ENCODE measurements at regions not wholly inside any gene's neighbourhood (a gene's known extent, or its start where the extent isn't known, plus 50 kb on each side); places are given as distances from the start of the nearest gene placed in this dataset.

DNA sequence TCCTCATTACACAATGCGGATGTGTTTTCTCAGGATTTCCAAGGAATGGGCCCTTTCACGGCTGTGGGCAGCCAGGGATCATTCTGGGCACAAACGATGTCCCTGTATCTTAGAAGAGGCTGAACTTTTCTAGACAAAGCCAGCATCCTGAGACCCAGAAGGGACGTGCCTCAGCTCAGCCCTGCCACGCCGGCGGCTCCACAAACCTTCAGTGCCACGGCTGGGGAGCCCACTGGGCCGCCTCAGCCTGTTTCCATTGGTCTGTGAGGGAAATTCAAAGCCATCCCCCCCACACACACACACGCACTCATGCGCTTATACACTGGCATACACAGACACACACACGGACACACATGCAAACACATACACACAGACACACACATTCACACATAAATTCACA is 344.9 kb upstream of the MKI67 start:
- TF ChIP-seq GATA2 (IDR thresholded peaks at IDR 0.05; ENCODE audit: insufficient read depth, insufficient read length, low read depth, low read length), result no peak
- no peak for TF ChIP-seq FOS (IDR thresholded peaks at IDR 0.05; ENCODE audit: borderline replicate concordance, insufficient read depth, low read length)

DNA sequence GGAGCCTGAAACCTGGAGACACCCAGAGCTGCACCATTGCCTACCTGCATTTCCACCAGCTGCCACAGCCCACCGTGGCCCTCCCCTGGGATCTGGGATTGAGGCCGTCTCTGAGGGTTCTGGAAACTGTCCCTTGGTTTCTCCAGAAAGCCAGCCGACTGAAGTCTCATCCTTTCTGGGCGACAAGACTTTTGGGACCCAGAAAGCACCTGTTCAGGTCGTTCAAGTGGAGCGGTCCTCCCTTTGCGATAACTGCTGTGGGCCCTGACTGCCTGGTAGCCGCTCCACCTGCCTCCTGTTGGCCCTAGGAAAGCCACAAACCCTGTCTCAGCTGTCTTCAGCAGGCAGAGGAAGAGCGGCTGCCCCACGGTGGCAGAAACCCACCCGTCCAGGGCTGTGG is 346.0 kb upstream of the MKI67 start:
- Histone ChIP-seq H3K27ac (ENCODE audit: insufficient read depth, low read depth, low read length) (no peak overlapping the region), H3K4me1 (ENCODE audit: control insufficient read depth, extremely low read depth, insufficient read depth, low read length) (no peaks in the 10 kb centered on the region), H3K36me3 (ENCODE audit: control insufficient read depth in 2 of 2, extremely low read depth in 1 of 2, insufficient read depth in 2 of 2, low read length in 2 of 2) (no peaks in the 10 kb centered on the region), H3K9ac (replicated peaks; ENCODE audit: extremely low read depth, insufficient read depth, low read length) (no peak overlapping the region), H3K9me3 (replicated peaks; ENCODE audit: control insufficient read depth, insufficient read depth, low read length) (peaks cover 2% of the 10 kb centered on the region), H3K9me1 (replicated peaks; ENCODE audit: control insufficient read depth, extremely low read depth, insufficient read depth, low read length) (no peaks in the 10 kb centered on the region), H4K20me1 (replicated peaks; ENCODE audit: control insufficient read depth, extremely low read depth, insufficient read depth, low read length) (no peaks in the 10 kb centered on the region), H3K4me3 (replicated peaks in 1 of 3; ENCODE audit: insufficient read depth in 1 of 3, low read depth in 1 of 3, low read length in 3 of 3) (no peak overlapping the region), H3K4me2 (ENCODE audit: insufficient read depth, low read length) (no peak overlapping the region), H2AFZ (ENCODE audit: low read depth, low read length) (no peak overlapping the region), H3K79me2 (ENCODE audit: control insufficient read depth, insufficient read depth, low read length) (no peaks in the 10 kb centered on the region), H3K27me3 (ENCODE audit: control insufficient read depth in 2 of 2, insufficient read depth in 2 of 2, low read length in 2 of 2) (no peaks in the 10 kb centered on the region)
- dilution Hi-C loops (cut with MboI; ENCODE audit: extremely low pct_ligation_motif_present, low sequenced_read_pairs) (no loop called here), intact Hi-C loops (cut with micrococcal nuclease) (no loop called here)
- no peak for DNase-seq (ENCODE audit: low read depth, low spot score)
- no peak for FAIRE-seq
- BruUV-seq (replicated peaks), result no TSS peak
- TF ChIP-seq POLR2AphosphoS5 (IDR thresholded peaks at IDR 0.05; ENCODE audit: insufficient read depth, low read depth, low read length) (no peak), FOS (IDR thresholded peaks at IDR 0.05; ENCODE audit: borderline replicate concordance, insufficient read depth, low read length) (no peak), MYC (IDR thresholded peaks at IDR 0.05; ENCODE audit: low read depth, low read length) (no peak), GATA2 (IDR thresholded peaks at IDR 0.05; ENCODE audit: insufficient read depth, insufficient read length, low read depth, low read length) (no peak), EZH2 (IDR thresholded peaks at IDR 0.05; ENCODE audit: borderline replicate concordance, low read depth, low read length, severe bottlenecking) (no peak), JUN (IDR thresholded peaks at IDR 0.05; ENCODE audit: borderline replicate concordance, insufficient read depth, insufficient read length, low read depth) (no peak), POLR2A (IDR thresholded peaks at IDR 0.05; ENCODE audit: low read depth, low read length) (no peak)
- TF ChIP-seq, protein P1, sequence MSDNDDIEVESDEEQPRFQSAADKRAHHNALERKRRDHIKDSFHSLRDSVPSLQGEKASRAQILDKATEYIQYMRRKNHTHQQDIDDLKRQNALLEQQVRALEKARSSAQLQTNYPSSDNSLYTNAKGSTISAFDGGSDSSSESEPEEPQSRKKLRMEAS (IDR thresholded peaks at IDR 0.05; ENCODE audit: insufficient read depth, insufficient read length), result no peak
- TF ChIP-seq, protein P2, sequence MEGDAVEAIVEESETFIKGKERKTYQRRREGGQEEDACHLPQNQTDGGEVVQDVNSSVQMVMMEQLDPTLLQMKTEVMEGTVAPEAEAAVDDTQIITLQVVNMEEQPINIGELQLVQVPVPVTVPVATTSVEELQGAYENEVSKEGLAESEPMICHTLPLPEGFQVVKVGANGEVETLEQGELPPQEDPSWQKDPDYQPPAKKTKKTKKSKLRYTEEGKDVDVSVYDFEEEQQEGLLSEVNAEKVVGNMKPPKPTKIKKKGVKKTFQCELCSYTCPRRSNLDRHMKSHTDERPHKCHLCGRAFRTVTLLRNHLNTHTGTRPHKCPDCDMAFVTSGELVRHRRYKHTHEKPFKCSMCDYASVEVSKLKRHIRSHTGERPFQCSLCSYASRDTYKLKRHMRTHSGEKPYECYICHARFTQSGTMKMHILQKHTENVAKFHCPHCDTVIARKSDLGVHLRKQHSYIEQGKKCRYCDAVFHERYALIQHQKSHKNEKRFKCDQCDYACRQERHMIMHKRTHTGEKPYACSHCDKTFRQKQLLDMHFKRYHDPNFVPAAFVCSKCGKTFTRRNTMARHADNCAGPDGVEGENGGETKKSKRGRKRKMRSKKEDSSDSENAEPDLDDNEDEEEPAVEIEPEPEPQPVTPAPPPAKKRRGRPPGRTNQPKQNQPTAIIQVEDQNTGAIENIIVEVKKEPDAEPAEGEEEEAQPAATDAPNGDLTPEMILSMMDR (IDR thresholded peaks at IDR 0.05; ENCODE audit: extremely low read depth in 1 of 2, insufficient read depth in 1 of 2, low read depth in 1 of 2, low read length in 2 of 2), result no peak
- POLR2A ChIA-PET, result no interaction called here
- CTCF ChIA-PET, result no interaction called here

More for the DNA sequence above, 344.9 kb upstream of the MKI67 start:
- DNase-seq (ENCODE audit: low read depth, low spot score) (no peak), FAIRE-seq (no peak)
- H3K9me1 ChIP-seq (replicated peaks; ENCODE audit: control insufficient read depth, extremely low read depth, insufficient read depth, low read length), result no peaks in the 10 kb centered on the region
- peaks cover 2% of the 10 kb centered on the region for H3K9me3 ChIP-seq (replicated peaks; ENCODE audit: control insufficient read depth, insufficient read depth, low read length)
- no peak overlapping the region for H2AFZ ChIP-seq (ENCODE audit: low read depth, low read length)
- intact Hi-C loops (cut with micrococcal nuclease), result no loop called here
- H3K36me3 ChIP-seq (ENCODE audit: control insufficient read depth in 2 of 2, extremely low read depth in 1 of 2, insufficient read depth in 2 of 2, low read length in 2 of 2), result no peaks in the 10 kb centered on the region
- H3K4me1 ChIP-seq (ENCODE audit: control insufficient read depth, extremely low read depth, insufficient read depth, low read length), result no peaks in the 10 kb centered on the region
- ChIA-PET POLR2A (no interaction called here), CTCF (no interaction called here)
- no peaks in the 10 kb centered on the region for H3K79me2 ChIP-seq (ENCODE audit: control insufficient read depth, insufficient read depth, low read length)
- H3K27ac ChIP-seq (ENCODE audit: insufficient read depth, low read depth, low read length), result no peak overlapping the region
- no TSS peak for BruUV-seq (replicated peaks)
- no peaks in the 10 kb centered on the region for H3K27me3 ChIP-seq (ENCODE audit: control insufficient read depth in 2 of 2, insufficient read depth in 2 of 2, low read length in 2 of 2)
- H3K4me2 ChIP-seq (ENCODE audit: insufficient read depth, low read length), result no peak overlapping the region
- H4K20me1 ChIP-seq (replicated peaks; ENCODE audit: control insufficient read depth, extremely low read depth, insufficient read depth, low read length), result no peaks in the 10 kb centered on the region
- dilution Hi-C loops (cut with MboI; ENCODE audit: extremely low pct_ligation_motif_present, low sequenced_read_pairs), result no loop called here
- H3K4me3 ChIP-seq (replicated peaks in 1 of 3; ENCODE audit: insufficient read depth in 1 of 3, low read depth in 1 of 3, low read length in 3 of 3), result no peak overlapping the region
- no peak overlapping the region for H3K9ac ChIP-seq (replicated peaks; ENCODE audit: extremely low read depth, insufficient read depth, low read length)
